H9 (cell line): ENCODE measurements at regions not wholly inside any gene's neighbourhood (a gene's known extent, or its start where the extent isn't known, plus 50 kb on each side); places are given as distances from the start of the nearest gene placed in this dataset.

Experiments used
- DNase-seq: peaks from one replicate; pipeline ENCODE4 v3.0.0-alpha.2; 2017
- H2AFZ ChIP-seq: one replicate; pipeline ENCODE4 v1.6.1; 2013; ENCODE audit warnings: mild to moderate bottlenecking, low read length, control low read depth, moderate library complexity
- H2AK5ac ChIP-seq: 2 replicates; pipeline ENCODE4 v1.6.1; 2013; ENCODE audit warnings: low read length, control low read depth, mixed read lengths; ENCODE audit not compliant: insufficient read length
- H2BK120ac ChIP-seq: one replicate; pipeline ENCODE4 v1.6.1; 2013; ENCODE audit warnings: low read depth, mild to moderate bottlenecking, low read length, control low read depth, inconsistent platforms; ENCODE audit not compliant: poor library complexity, severe bottlenecking
- H2BK12ac ChIP-seq: 2 replicates; pipeline ENCODE4 v1.6.1; 2013; ENCODE audit warnings: low read length, control low read depth, mixed read lengths, low read depth; ENCODE audit not compliant: insufficient read length
- H2BK15ac ChIP-seq: 2 replicates; pipeline ENCODE4 v1.6.1; 2013; ENCODE audit warnings: low read depth, low read length, control low read depth
- H2BK20ac ChIP-seq: one replicate; pipeline ENCODE4 v1.6.1; 2013; ENCODE audit warnings: low read depth, mild to moderate bottlenecking, low read length, control low read depth, inconsistent platforms; ENCODE audit not compliant: poor library complexity, severe bottlenecking
- H2BK5ac ChIP-seq: 2 replicates; pipeline ENCODE4 v1.6.1; 2013; ENCODE audit warnings: low read length, control low read depth, mixed read lengths; ENCODE audit not compliant: insufficient read length
- H3K14ac ChIP-seq: 2 replicates; pipeline ENCODE4 v1.6.1; 2013; ENCODE audit warnings: low read length, control low read depth; ENCODE audit not compliant: insufficient read depth
- H3K18ac ChIP-seq: 2 replicates; pipeline ENCODE4 v1.6.1; 2013; ENCODE audit warnings: low read depth, mild to moderate bottlenecking, mixed read lengths, low read length, control low read depth; ENCODE audit not compliant: insufficient read length
- H3K23ac ChIP-seq: 2 replicates; pipeline ENCODE4 v1.6.1; 2013; ENCODE audit warnings: low read length, control low read depth, mixed read lengths, low read depth; ENCODE audit not compliant: insufficient read length
- H3K23me2 ChIP-seq: 2 replicates; pipeline ENCODE4 v1.6.1; 2013; ENCODE audit warnings: low read depth, mild to moderate bottlenecking, mixed read lengths, low read length, control low read depth; ENCODE audit not compliant: insufficient read length, poor library complexity, severe bottlenecking
- H3K27ac ChIP-seq: 2 replicates; pipeline ENCODE4 v1.5.1; 2013; ENCODE audit warnings: low read length, control low read depth, mixed read lengths, low read depth; ENCODE audit not compliant: insufficient read length
- H3K27me3 ChIP-seq: 2 replicates; pipeline ENCODE4 v1.6.1; 2013; ENCODE audit warnings: low read length, control low read depth, inconsistent platforms; ENCODE audit not compliant: insufficient read depth
- H3K4ac ChIP-seq: 2 replicates; pipeline ENCODE4 v1.6.1; 2013; ENCODE audit warnings: low read depth, mild to moderate bottlenecking, control low read depth, inconsistent platforms, low read length, moderate library complexity
- H3K4me1 ChIP-seq: 2 replicates; pipeline ENCODE4 v1.6.1; 2013; ENCODE audit warnings: low read length, control low read depth, inconsistent platforms; ENCODE audit not compliant: insufficient read depth
- H3K4me2 ChIP-seq: 2 replicates; pipeline ENCODE4 v1.6.1; 2013; ENCODE audit warnings: low read length, control low read depth, mixed read lengths; ENCODE audit not compliant: insufficient read length, insufficient read depth
- H3K56ac ChIP-seq: 2 replicates; pipeline ENCODE4 v1.6.1; 2013; ENCODE audit warnings: low read depth, mild to moderate bottlenecking, mixed read lengths, low read length, control low read depth; ENCODE audit not compliant: insufficient read length
- H3K79me1 ChIP-seq: 2 replicates; pipeline ENCODE4 v1.6.1; 2013; ENCODE audit warnings: low read depth, mild to moderate bottlenecking, moderate library complexity, low read length, control low read depth, inconsistent platforms; ENCODE audit not compliant: insufficient read depth, poor library complexity, severe bottlenecking
- H3K79me2 ChIP-seq: 2 replicates; pipeline ENCODE4 v1.6.1; 2013; ENCODE audit warnings: low read length, control low read depth, inconsistent platforms; ENCODE audit not compliant: insufficient read depth
- H3K9ac ChIP-seq: 2 replicates; pipeline ENCODE4 v1.6.1; 2013; ENCODE audit warnings: low read length, control low read depth, mixed read lengths; ENCODE audit not compliant: insufficient read length; ENCODE audit errors: extremely low read depth
- H3K9me3 ChIP-seq: one replicate; pipeline ENCODE4 v1.6.1; 2013; ENCODE audit warnings: low read depth, low read length, inconsistent platforms; ENCODE audit not compliant: control insufficient read depth
- H3T11ph ChIP-seq: one replicate; pipeline ENCODE4 v1.6.1; 2013; ENCODE audit warnings: mild to moderate bottlenecking, low read length, control low read depth, inconsistent platforms
- H4K20me1 ChIP-seq: one replicate; pipeline ENCODE4 v1.6.1; 2013; ENCODE audit not compliant: control insufficient read depth, insufficient read length, insufficient read depth
- H4K5ac ChIP-seq: 2 replicates; pipeline ENCODE4 v1.6.1; 2013; ENCODE audit warnings: low read depth, mild to moderate bottlenecking, mixed read lengths, low read length, control low read depth; ENCODE audit not compliant: insufficient read length
- H4K8ac ChIP-seq: replicated peaks from 2 replicates; pipeline ENCODE4 v1.6.1; 2013; ENCODE audit warnings: low read length, control low read depth, mixed read lengths, low read depth; ENCODE audit not compliant: insufficient read length
- H4K91ac ChIP-seq: 2 replicates; pipeline ENCODE4 v1.6.1; 2013; ENCODE audit warnings: low read depth, mild to moderate bottlenecking, moderate library complexity, mixed read lengths, low read length, control low read depth; ENCODE audit not compliant: insufficient read length
- H3K27ac Mint-ChIP-seq, 3 experiments: 2 replicates in 2 of 3; 3 replicates in 1 of 3; pipeline ENCODE4 v1.8.0; 2020 to 2021; ENCODE audit warnings: mixed read lengths in 3 of 3, mild to moderate bottlenecking in 1 of 3, moderate library complexity in 1 of 3
- H3K27me3 Mint-ChIP-seq: 2 replicates; pipeline ENCODE4 v1.8.0; 2021; ENCODE audit warnings: low read depth, mild to moderate bottlenecking, moderate library complexity, mixed read lengths
- H3K36me3 Mint-ChIP-seq, 3 experiments: 2 replicates in 2 of 3; 3 replicates in 1 of 3; pipeline ENCODE4 v1.8.0; 2020 to 2021; ENCODE audit warnings: low read depth in 3 of 3, mixed read lengths in 3 of 3; ENCODE audit not compliant: insufficient read depth in 1 of 3
- H3K4me1 Mint-ChIP-seq, 2 experiments: 2 replicates each; pipeline ENCODE4 v1.8.0; 2020; ENCODE audit warnings: mixed read lengths in 2 of 2
- H3K4me3 Mint-ChIP-seq, 2 experiments: 2 replicates in 1 of 2; 3 replicates in 1 of 2; pipeline ENCODE4 v1.8.0; 2020 to 2021; ENCODE audit warnings: mild to moderate bottlenecking in 2 of 2, mixed read lengths in 2 of 2, moderate library complexity in 1 of 2
- H3K9me3 Mint-ChIP-seq, 2 experiments: 2 replicates in 1 of 2; 3 replicates in 1 of 2; pipeline ENCODE4 v1.8.0; 2020; ENCODE audit warnings: mild to moderate bottlenecking in 2 of 2, mixed read lengths in 2 of 2, moderate library complexity in 1 of 2
- TF ChIP-seq, protein P1 (sequence below): fragments of 200-600 bp; sonication (generic); conservative IDR thresholded peaks from 3 replicates; pipeline ENCODE4 v1.8.0; 2021; ENCODE audit warnings: antibody characterized with exemption, mild to moderate bottlenecking

DNA sequence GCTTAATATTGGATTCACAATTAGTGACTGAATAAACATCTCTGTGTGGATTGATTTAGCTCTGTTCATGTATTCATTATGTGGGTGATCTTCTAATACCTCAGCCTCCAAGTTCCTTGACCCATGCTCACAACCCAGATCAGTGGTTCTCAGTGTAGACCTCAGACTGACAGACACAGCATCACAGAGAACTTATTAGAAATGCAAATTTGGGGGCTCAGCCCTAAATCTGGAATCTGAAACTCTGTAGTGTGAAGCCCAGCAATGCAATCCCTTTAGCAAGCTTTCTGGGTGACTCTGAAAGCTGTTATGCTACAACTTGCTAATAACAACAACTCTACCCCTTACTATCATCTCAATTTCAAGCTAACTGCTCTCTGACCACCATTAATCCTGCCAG, 273.1 kb upstream of the FANCL start:
- H2AK5ac ChIP-seq, result no peak overlapping the region
- H4K5ac ChIP-seq, result no peak overlapping the region
- no peak overlapping the region for H3K4me2 ChIP-seq
- Mint-ChIP-seq H3K4me3 (no peak overlapping the region), H3K4me1 (peaks cover 16 to 23% of the 10 kb centered on the region in 2 experiments), H3K27me3 (no peaks in the 10 kb centered on the region), H3K27ac (no peak overlapping the region), H3K9me3 (no peaks in the 10 kb centered on the region), H3K36me3 (no peaks in the 10 kb centered on the region)
- H3K4ac ChIP-seq, result no peak overlapping the region
- no peaks in the 10 kb centered on the region for H3K27me3 ChIP-seq
- no peak for DNase-seq
- H2AFZ ChIP-seq, result no peak overlapping the region
- no peak overlapping the region for H4K8ac ChIP-seq
- no peaks in the 10 kb centered on the region for H3K9me3 ChIP-seq
- H2BK20ac ChIP-seq, result no peak overlapping the region
- H2BK5ac ChIP-seq, result no peak overlapping the region
- H3K4me1 ChIP-seq, result no peaks in the 10 kb centered on the region
- no peaks in the 10 kb centered on the region for H3K23me2 ChIP-seq
- no peak overlapping the region for H4K91ac ChIP-seq
- H2BK12ac ChIP-seq, result no peak overlapping the region
- H4K20me1 ChIP-seq, result no peaks in the 10 kb centered on the region
- no peak overlapping the region for H2BK120ac ChIP-seq
- H3K56ac ChIP-seq, result no peak overlapping the region
- no peak overlapping the region for H3K9ac ChIP-seq
- H3K27ac ChIP-seq, result no peak overlapping the region
- no peak overlapping the region for H3K23ac ChIP-seq
- H2BK15ac ChIP-seq, result no peak overlapping the region
- TF ChIP-seq, protein P1, sequence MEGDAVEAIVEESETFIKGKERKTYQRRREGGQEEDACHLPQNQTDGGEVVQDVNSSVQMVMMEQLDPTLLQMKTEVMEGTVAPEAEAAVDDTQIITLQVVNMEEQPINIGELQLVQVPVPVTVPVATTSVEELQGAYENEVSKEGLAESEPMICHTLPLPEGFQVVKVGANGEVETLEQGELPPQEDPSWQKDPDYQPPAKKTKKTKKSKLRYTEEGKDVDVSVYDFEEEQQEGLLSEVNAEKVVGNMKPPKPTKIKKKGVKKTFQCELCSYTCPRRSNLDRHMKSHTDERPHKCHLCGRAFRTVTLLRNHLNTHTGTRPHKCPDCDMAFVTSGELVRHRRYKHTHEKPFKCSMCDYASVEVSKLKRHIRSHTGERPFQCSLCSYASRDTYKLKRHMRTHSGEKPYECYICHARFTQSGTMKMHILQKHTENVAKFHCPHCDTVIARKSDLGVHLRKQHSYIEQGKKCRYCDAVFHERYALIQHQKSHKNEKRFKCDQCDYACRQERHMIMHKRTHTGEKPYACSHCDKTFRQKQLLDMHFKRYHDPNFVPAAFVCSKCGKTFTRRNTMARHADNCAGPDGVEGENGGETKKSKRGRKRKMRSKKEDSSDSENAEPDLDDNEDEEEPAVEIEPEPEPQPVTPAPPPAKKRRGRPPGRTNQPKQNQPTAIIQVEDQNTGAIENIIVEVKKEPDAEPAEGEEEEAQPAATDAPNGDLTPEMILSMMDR, result no peak
- H3T11ph ChIP-seq, result no peak overlapping the region
- no peaks in the 10 kb centered on the region for H3K79me1 ChIP-seq
- H3K79me2 ChIP-seq, result no peaks in the 10 kb centered on the region
- no peak overlapping the region for H3K14ac ChIP-seq
- no peak overlapping the region for H3K18ac ChIP-seq
